Panc1 (cell line): ENCODE measurements at regions not wholly inside any gene's neighbourhood (a gene's known extent, or its start where the extent isn't known, plus 50 kb on each side); places are given as distances from the start of the nearest gene placed in this dataset.

ENCODE experiments used
- ATAC-seq: fragments of 200-7000 bp; cut with Tn5 transposase; 2 replicates; pipeline ENCODE4 v1.9.1; 2020; ENCODE audit warnings: mild to moderate bottlenecking, moderate library complexity
- BruUV-seq: library from RNA; stranded (reverse); fragments of 400-500 nt; replicated peaks from 2 replicates; lab custom pipeline; 2021; lab: Mats Ljungman, UMichigan
- CTCF ChIA-PET: fragments of 300-600 bp; sonication (Branson Sonifier 250); formaldehyde crosslinking; loops from one replicate; lab custom pipeline; 2022; ENCODE audit warnings: antibody characterized with exemption; lab: Charles Lee
- POLR2A ChIA-PET: fragments of 300-600 bp; sonication (Branson Sonifier 250); formaldehyde crosslinking; loops from one replicate; lab custom pipeline; 2022; ENCODE audit warnings: antibody characterized with exemption; lab: Charles Lee
- DNase-seq: peaks from one replicate; pipeline ENCODE4 v3.0.0-alpha.2; 2010; ENCODE audit warnings: low read depth, low spot score
- H3K27ac ChIP-seq: 2 replicates; pipeline ENCODE4 v1.5.1; 2011; ENCODE audit warnings: mild to moderate bottlenecking, low read length, inconsistent platforms
- H3K27me3 ChIP-seq: fragments of 200-500 bp; sonication (Bioruptor generic); 2 replicates; pipeline ENCODE4 v1.6.0; 2014; ENCODE audit warnings: low read length, inconsistent platforms; ENCODE audit not compliant: control insufficient read depth, insufficient read depth
- H3K36me3 ChIP-seq: fragments of 200-500 bp; sonication (Bioruptor generic); 2 replicates; pipeline ENCODE4 v1.5.1; 2014; ENCODE audit warnings: inconsistent platforms, mild to moderate bottlenecking, low read length, moderate library complexity; ENCODE audit not compliant: control insufficient read depth, insufficient read depth
- H3K4me1 ChIP-seq: 2 replicates; pipeline ENCODE4 v1.5.1; 2011; ENCODE audit warnings: inconsistent platforms, mild to moderate bottlenecking, low read length, moderate library complexity; ENCODE audit not compliant: control insufficient read depth, insufficient read depth
- H3K4me3 ChIP-seq, 2 experiments: 2 replicates each; pipeline ENCODE4 v1.5.1; 2011 to 2012; ENCODE audit warnings: low read depth in 2 of 2, low read length in 2 of 2, mild to moderate bottlenecking in 2 of 2, inconsistent platforms in 1 of 2, moderate library complexity in 1 of 2
- H3K9me3 ChIP-seq: fragments of 200-500 bp; sonication (Bioruptor generic); 2 replicates; pipeline ENCODE4 v1.5.1; 2014; ENCODE audit warnings: low read depth, mild to moderate bottlenecking, inconsistent platforms, low read length, moderate library complexity; ENCODE audit not compliant: control insufficient read depth, insufficient read depth
- POLR2AphosphoS5 ChIP-seq: IDR thresholded peaks from 2 replicates; pipeline ENCODE4 v1.6.1; 2012; ENCODE audit warnings: mild to moderate bottlenecking, low read depth, low read length, moderate library complexity
- REST ChIP-seq, 2 experiments: IDR thresholded peaks; 2 replicates each; pipeline ENCODE4 v1.6.1; 2011 to 2012; ENCODE audit warnings: low read depth in 2 of 2, control low read depth in 1 of 2, low read length in 1 of 2, mild to moderate bottlenecking in 1 of 2, moderate library complexity in 1 of 2; ENCODE audit not compliant: insufficient read depth in 1 of 2
- SIN3A ChIP-seq: IDR thresholded peaks from 2 replicates; pipeline ENCODE4 v1.6.1; 2012; ENCODE audit warnings: low read depth, mild to moderate bottlenecking, low read length, moderate library complexity, borderline replicate concordance; ENCODE audit not compliant: insufficient read depth
- TCF7L2 ChIP-seq: IDR thresholded peaks from 2 replicates; pipeline ENCODE4 v1.6.1; 2011; ENCODE audit warnings: mild to moderate bottlenecking, low read depth, low read length, inconsistent platforms
- in situ Hi-C: cut with HindIII; loops from 2 replicates; pipeline ENCODE4 v1.10.0; 2016; ENCODE audit warnings: low sequenced_read_pairs, low pct_unique_long_range_greater_than_20kb
- intact Hi-C: fragments of 100-400 bp; cut with micrococcal nuclease; formaldehyde crosslinking; loops from one replicate; pipeline ENCODE4 v1.10.0; 2022; ENCODE audit not compliant: unreplicated experiment
- TF ChIP-seq, protein P1 (sequence below): fragments of 450-650 bp; IDR thresholded peaks from 2 replicates; pipeline ENCODE4 v1.5.1; 2017; ENCODE audit warnings: mild to moderate bottlenecking

- no TSS peak for BruUV-seq
- CTCF ChIA-PET, result interaction anchor here (0.8 kb wide), 1 partner anchor 28 kb away, joined by 6 read pairs; no protein-coding TSS in a partner anchor
- no peaks in the 10 kb centered on the region for H3K9me3 ChIP-seq
- intact Hi-C loops (loop anchor here (1.0 to 2.0 kb wide), 2 partner anchors 218 to 1231 kb away; no protein-coding TSS in a partner anchor), in situ Hi-C loops (no loop called here)
- H3K36me3 ChIP-seq, result no peaks in the 10 kb centered on the region
- H3K4me3 ChIP-seq, result no peak overlapping the region
- H3K27me3 ChIP-seq, result no peaks in the 10 kb centered on the region; the same call in 1 of the 2 replicates
- POLR2A ChIA-PET, result no interaction called here
- H3K27ac ChIP-seq, result no peak overlapping the region
- ATAC-seq, result no peak
- H3K4me1 ChIP-seq, result peaks cover 6% of the 10 kb centered on the region
- no peak for DNase-seq
- TF ChIP-seq REST (IDR thresholded peaks at IDR 0.05; ENCODE audit: insufficient read depth in 1 of 2, low read depth in 2 of 2, low read length in 1 of 2), result no peak
- TF ChIP-seq, protein P1, sequence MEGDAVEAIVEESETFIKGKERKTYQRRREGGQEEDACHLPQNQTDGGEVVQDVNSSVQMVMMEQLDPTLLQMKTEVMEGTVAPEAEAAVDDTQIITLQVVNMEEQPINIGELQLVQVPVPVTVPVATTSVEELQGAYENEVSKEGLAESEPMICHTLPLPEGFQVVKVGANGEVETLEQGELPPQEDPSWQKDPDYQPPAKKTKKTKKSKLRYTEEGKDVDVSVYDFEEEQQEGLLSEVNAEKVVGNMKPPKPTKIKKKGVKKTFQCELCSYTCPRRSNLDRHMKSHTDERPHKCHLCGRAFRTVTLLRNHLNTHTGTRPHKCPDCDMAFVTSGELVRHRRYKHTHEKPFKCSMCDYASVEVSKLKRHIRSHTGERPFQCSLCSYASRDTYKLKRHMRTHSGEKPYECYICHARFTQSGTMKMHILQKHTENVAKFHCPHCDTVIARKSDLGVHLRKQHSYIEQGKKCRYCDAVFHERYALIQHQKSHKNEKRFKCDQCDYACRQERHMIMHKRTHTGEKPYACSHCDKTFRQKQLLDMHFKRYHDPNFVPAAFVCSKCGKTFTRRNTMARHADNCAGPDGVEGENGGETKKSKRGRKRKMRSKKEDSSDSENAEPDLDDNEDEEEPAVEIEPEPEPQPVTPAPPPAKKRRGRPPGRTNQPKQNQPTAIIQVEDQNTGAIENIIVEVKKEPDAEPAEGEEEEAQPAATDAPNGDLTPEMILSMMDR, result no peak
- TF ChIP-seq POLR2AphosphoS5, result no peak
- no peak for TF ChIP-seq SIN3A
- TF ChIP-seq TCF7L2, result no peak
Measured at GRCh38 chr7:81498176-81498575, 271.7 kb downstream of the HGF start.

DNA sequence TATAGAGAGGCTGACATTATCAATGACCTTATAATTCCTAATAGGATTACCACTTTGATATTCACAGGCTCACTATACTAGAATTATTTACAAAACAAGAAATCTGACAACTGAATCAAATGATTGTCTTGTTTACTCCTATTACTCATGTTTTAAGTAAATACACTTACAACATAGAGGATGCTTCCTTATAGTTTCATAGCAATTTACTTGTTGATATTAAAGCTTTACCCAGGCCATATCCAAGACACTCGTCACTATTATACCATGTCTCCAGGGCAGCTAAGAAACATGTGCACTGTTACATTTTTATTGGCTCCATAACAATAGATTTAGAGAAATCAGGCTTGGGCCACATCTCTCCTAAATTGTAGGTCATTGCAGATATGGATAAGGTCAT is 276.9 kb downstream of the HGF start:
- DNase-seq (no peak), ATAC-seq (no peak)
- Histone ChIP-seq H3K36me3 (no peaks in the 10 kb centered on the region), H3K27me3 (no peaks in the 10 kb centered on the region; the same call in 1 of the 2 replicates), H3K9me3 (no peaks in the 10 kb centered on the region), H3K4me3 (no peak overlapping the region), H3K27ac (no peak overlapping the region), H3K4me1 (no peaks in the 10 kb centered on the region)
- no TSS peak for BruUV-seq
- ChIA-PET CTCF (no interaction called here), POLR2A (no interaction called here)
- TF ChIP-seq SIN3A, result no peak
- TF ChIP-seq, protein P1, result no peak
- TF ChIP-seq TCF7L2, result no peak
- no peak for TF ChIP-seq REST (IDR thresholded peaks at IDR 0.05; ENCODE audit: insufficient read depth in 1 of 2, low read depth in 2 of 2, low read length in 1 of 2)
- TF ChIP-seq POLR2AphosphoS5, result no peak
- in situ Hi-C loops (no loop called here), intact Hi-C loops (no loop called here)
